ENCODE measurements at regions not wholly inside any gene's neighbourhood (a gene's known extent, or its start where the extent isn't known, plus 50 kb on each side); places are given as distances from the start of the nearest gene placed in this dataset.

DNA sequence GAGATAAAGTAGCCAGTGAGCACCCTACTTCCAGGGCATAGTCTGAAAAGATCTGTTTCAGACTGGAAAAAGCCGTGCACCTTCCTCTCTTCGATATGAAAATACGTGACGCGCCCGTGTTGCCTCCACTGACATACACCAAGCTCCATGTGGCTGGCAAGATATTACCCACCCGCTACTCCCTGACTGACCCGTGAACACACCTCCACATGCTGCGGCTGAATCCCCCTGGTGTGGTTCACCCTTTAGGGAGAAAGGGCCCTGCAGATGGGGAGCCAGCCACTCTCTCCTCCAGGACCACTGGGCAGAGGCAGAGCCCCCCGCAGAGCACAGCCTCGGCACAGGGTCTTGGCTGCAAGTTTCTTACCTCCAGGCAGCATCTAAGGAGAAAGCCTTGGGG, 245.0 kb downstream of the BRD1 start:
- TF ChIP-seq, protein P1, sequence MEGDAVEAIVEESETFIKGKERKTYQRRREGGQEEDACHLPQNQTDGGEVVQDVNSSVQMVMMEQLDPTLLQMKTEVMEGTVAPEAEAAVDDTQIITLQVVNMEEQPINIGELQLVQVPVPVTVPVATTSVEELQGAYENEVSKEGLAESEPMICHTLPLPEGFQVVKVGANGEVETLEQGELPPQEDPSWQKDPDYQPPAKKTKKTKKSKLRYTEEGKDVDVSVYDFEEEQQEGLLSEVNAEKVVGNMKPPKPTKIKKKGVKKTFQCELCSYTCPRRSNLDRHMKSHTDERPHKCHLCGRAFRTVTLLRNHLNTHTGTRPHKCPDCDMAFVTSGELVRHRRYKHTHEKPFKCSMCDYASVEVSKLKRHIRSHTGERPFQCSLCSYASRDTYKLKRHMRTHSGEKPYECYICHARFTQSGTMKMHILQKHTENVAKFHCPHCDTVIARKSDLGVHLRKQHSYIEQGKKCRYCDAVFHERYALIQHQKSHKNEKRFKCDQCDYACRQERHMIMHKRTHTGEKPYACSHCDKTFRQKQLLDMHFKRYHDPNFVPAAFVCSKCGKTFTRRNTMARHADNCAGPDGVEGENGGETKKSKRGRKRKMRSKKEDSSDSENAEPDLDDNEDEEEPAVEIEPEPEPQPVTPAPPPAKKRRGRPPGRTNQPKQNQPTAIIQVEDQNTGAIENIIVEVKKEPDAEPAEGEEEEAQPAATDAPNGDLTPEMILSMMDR (conservative IDR thresholded peaks at IDR 0.05; ENCODE audit: low read depth in 2 of 2): no peak
- TF ChIP-seq EZH2 (IDR thresholded peaks at IDR 0.05; ENCODE audit: low read depth, unreplicated experiment): no peak

All from GM23338 (cell line).